HepG2 (cell line): ENCODE measurements at regions not wholly inside any gene's neighbourhood (a gene's known extent, or its start where the extent isn't known, plus 50 kb on each side); places are given as distances from the start of the nearest gene placed in this dataset.
"Not testable (repeated sequence)": the region's sequence is repeated elsewhere in the genome, so short reads cannot be mapped to it uniquely, and the experiment has no call there.

Experiments
- ATAC-seq: fragments of 200-7000 bp; cut with Tn5 transposase; 3 replicates; pipeline ENCODE4 v1.9.1; 2020; ENCODE audit warnings: mild to moderate bottlenecking, moderate library complexity
- BruUV-seq: library from RNA; stranded (reverse); fragments of 400-500 nt; replicated peaks from 2 replicates; lab custom pipeline; 2021; lab: Mats Ljungman, UMichigan
- CTCF ChIA-PET: fragments of 300-600 bp; formaldehyde crosslinking; extraction: SDS; loops from one replicate; lab custom pipeline; 2021; ENCODE audit warnings: low total read pairs, inconsistent platforms, low intra/inter-chr PET ratio; lab: Yijun Ruan, JAX
- POLR2A ChIA-PET: fragments of 350-600 bp; sonication (Branson Sonifier 250); formaldehyde crosslinking; loops from one replicate; lab custom pipeline; 2020; ENCODE audit warnings: antibody characterized with exemption, inconsistent platforms; lab: Yijun Ruan, JAX
- DNase-seq: peaks from one replicate; pipeline ENCODE4 v3.0.0-alpha.2; 2015; ENCODE audit warnings: low spot score
- FAIRE-seq: peaks from 3 replicates; lab custom pipeline; 2011; peaks lifted over from hg19 to GRCh38; lab: Jason Lieb, UNC
- H2AFZ ChIP-seq: one replicate; pipeline ENCODE4 v1.6.1; 2011; ENCODE audit warnings: low read length, inconsistent platforms
- H3K27ac ChIP-seq: fragments of 300-600 bp; 3 replicates; pipeline ENCODE4 v1.8.0; 2011; ENCODE audit warnings: mixed run types, mild to moderate bottlenecking, mixed read lengths, low read length, inconsistent platforms; ENCODE audit not compliant: insufficient read depth; ENCODE audit errors: extremely low read length
- H3K27me3 ChIP-seq, 2 experiments: fragments of 200-600 bp in 1 of 2; 2 replicates in 1 of 2; 3 replicates in 1 of 2; pipeline versions ENCODE4 v1.6.0 to v1.8.0; 2011; ENCODE audit warnings: low read length in 2 of 2, mild to moderate bottlenecking in 2 of 2, moderate library complexity in 2 of 2, inconsistent platforms in 1 of 2; ENCODE audit not compliant: insufficient read depth in 2 of 2, control insufficient read depth in 1 of 2
- H3K36me3 ChIP-seq, 2 experiments: fragments of 200-600 bp in 1 of 2; replicated peaks in 1 of 2; 2 replicates in 1 of 2; 3 replicates in 1 of 2; pipeline versions ENCODE4 v1.5.1 to v1.8.0; 2011; ENCODE audit warnings: low read length in 2 of 2, inconsistent platforms in 1 of 2; ENCODE audit not compliant: insufficient read depth in 2 of 2, control insufficient read depth in 1 of 2
- H3K4me1 ChIP-seq: 2 replicates; pipeline ENCODE4 v1.5.1; 2012; ENCODE audit warnings: low read length, inconsistent platforms; ENCODE audit not compliant: insufficient read depth
- H3K4me2 ChIP-seq: 2 replicates; pipeline ENCODE4 v1.6.0; 2011; ENCODE audit warnings: low read depth, low read length, inconsistent platforms
- H3K4me3 ChIP-seq, 3 experiments: fragments of 200-600 bp in 1 of 3; sonication (generic), shearing (Covaris generic) in 1 of 3; replicated peaks in 1 of 3; 2 replicates each; pipeline ENCODE4 v1.5.1; 2011 to 2016; ENCODE audit warnings: low read length in 3 of 3, inconsistent platforms in 2 of 3, low read depth in 2 of 3, mild to moderate bottlenecking in 2 of 3, control low read depth in 1 of 3, mixed read lengths in 1 of 3; ENCODE audit not compliant: insufficient read depth in 1 of 3
- H3K79me2 ChIP-seq: one replicate; pipeline ENCODE4 v1.6.1; 2011; ENCODE audit warnings: low read length, inconsistent platforms; ENCODE audit not compliant: insufficient read depth
- H3K9ac ChIP-seq: 2 replicates; pipeline ENCODE4 v1.6.0; 2011; ENCODE audit warnings: mild to moderate bottlenecking, low read depth, low read length, inconsistent platforms; ENCODE audit not compliant: insufficient read depth
- H3K9me3 ChIP-seq: 2 replicates; pipeline ENCODE4 v1.5.1; 2012; ENCODE audit warnings: mild to moderate bottlenecking, low read length
- H4K20me1 ChIP-seq: 2 replicates; pipeline ENCODE4 v1.6.0; 2011; ENCODE audit warnings: inconsistent platforms, mild to moderate bottlenecking, low read length, moderate library complexity; ENCODE audit not compliant: insufficient read depth
- ARNT ChIP-seq: fragments of 450-650 bp; IDR thresholded peaks from 2 replicates; pipeline ENCODE4 v1.6.1; 2017
- EED ChIP-seq: sonication (generic); formaldehyde crosslinking; IDR thresholded peaks from 2 replicates; pipeline ENCODE4 v1.5.0; 2020; ENCODE audit warnings: mild to moderate bottlenecking, missing genetic modification reagents
- FOXK2 ChIP-seq: fragments of 450-650 bp; IDR thresholded peaks from 2 replicates; pipeline ENCODE4 v1.6.1; 2016
- GABPB1 ChIP-seq: IDR thresholded peaks from 2 replicates; pipeline ENCODE4 v1.6.1; 2016; ENCODE audit warnings: mild to moderate bottlenecking, missing genetic modification reagents, moderate library complexity, missing compliant biosample characterization
- GZF1 ChIP-seq: sonication (generic); formaldehyde crosslinking; IDR thresholded peaks from 2 replicates; pipeline ENCODE4 v1.5.1; 2020; ENCODE audit warnings: mild to moderate bottlenecking, missing genetic modification reagents
- HNF4A ChIP-seq: sonication (generic); formaldehyde crosslinking; IDR thresholded peaks from 2 replicates; pipeline ENCODE4 v1.4.0; 2020; ENCODE audit warnings: missing genetic modification reagents
- HOXA9 ChIP-seq: sonication (generic); formaldehyde crosslinking; IDR thresholded peaks from 2 replicates; pipeline ENCODE4 v1.8.1; 2022; ENCODE audit warnings: missing genetic modification reagents, mild to moderate bottlenecking, moderate library complexity, borderline replicate concordance
- MEF2D ChIP-seq: sonication (generic); formaldehyde crosslinking; IDR thresholded peaks from 2 replicates; pipeline ENCODE4 v1.5.1; 2020; ENCODE audit warnings: mild to moderate bottlenecking, missing genetic modification reagents
- PCBP1 ChIP-seq: fragments of 200-400 bp; formaldehyde crosslinking; IDR thresholded peaks from 2 replicates; pipeline ENCODE4 v1.6.1; 2017; ENCODE audit warnings: mild to moderate bottlenecking, low read depth, low read length, borderline replicate concordance
- TGIF2 ChIP-seq: IDR thresholded peaks from 2 replicates; pipeline ENCODE4 v1.6.1; 2016; ENCODE audit warnings: control low read depth, missing compliant biosample characterization
- ZNF546 ChIP-seq: sonication (generic); formaldehyde crosslinking; conservative IDR thresholded peaks from 2 replicates; pipeline ENCODE4 v1.8.1; 2023; ENCODE audit warnings: mild to moderate bottlenecking, missing genetic modification reagents
- ZNF724P ChIP-seq: sonication (generic); formaldehyde crosslinking; IDR thresholded peaks from 2 replicates; pipeline ENCODE4 v1.8.0; 2022; ENCODE audit warnings: missing genetic modification reagents, borderline replicate concordance
- ZNF766 ChIP-seq: sonication (generic); formaldehyde crosslinking; IDR thresholded peaks from 2 replicates; pipeline ENCODE4 v1.5.0; 2020; ENCODE audit warnings: missing genetic modification reagents, borderline replicate concordance
- ZNF841 ChIP-seq: sonication (generic); formaldehyde crosslinking; IDR thresholded peaks from 2 replicates; pipeline ENCODE4 v1.8.1; 2023; ENCODE audit warnings: missing genetic modification reagents, borderline replicate concordance
- WGBS: methylation state at CpG from one replicate; pipeline ENCODE4 v1.1.6; 2017; ENCODE audit warnings: low lambda C conversion rate; 5-methylcytosine and 5-hydroxymethylcytosine counted together
- in situ Hi-C: cut with HindIII; loops from 2 replicates; pipeline ENCODE4 v1.10.0; 2017; ENCODE audit warnings: low pct_unique_long_range_greater_than_20kb; ENCODE audit not compliant: extremely low pct_ligation_motif_present
- intact Hi-C: fragments of 100-400 bp; cut with micrococcal nuclease; formaldehyde crosslinking; loops from one replicate; pipeline ENCODE4 v1.10.0; 2022; ENCODE audit not compliant: unreplicated experiment
- TF ChIP-seq, protein P1 (sequence below): sonication (generic); formaldehyde crosslinking; IDR thresholded peaks from 2 replicates; pipeline ENCODE4 v1.5.0; 2020; ENCODE audit warnings: missing genetic modification reagents, mild to moderate bottlenecking, borderline replicate concordance
- TF ChIP-seq, protein P2 (sequence below): sonication (generic); formaldehyde crosslinking; conservative IDR thresholded peaks from 2 replicates; pipeline ENCODE4 v1.8.1; 2023; ENCODE audit warnings: missing genetic modification reagents

DNA sequence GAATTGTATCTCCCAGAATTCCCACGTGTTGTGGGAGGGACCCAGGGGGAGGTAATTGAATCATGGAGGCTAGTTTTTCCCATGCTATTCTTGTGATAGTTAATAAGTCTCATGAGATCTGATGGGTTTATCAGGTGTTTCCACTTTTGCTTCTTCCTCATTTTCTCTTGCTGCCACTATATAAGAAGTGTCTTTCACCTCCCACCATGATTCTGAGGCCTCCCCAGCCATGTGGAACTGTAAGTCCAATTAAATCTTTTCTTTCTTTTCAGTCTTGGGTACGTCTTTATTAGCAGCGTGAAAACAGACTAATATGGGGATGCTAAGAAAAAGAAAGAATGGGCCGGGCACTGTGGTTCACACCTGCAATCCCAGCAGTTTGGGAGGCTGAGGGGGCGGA is 124.0 kb upstream of the SERBP1 start:
- H3K4me3 ChIP-seq, CTCF ChIA-PET, H3K9me3 ChIP-seq, BruUV-seq, H2AFZ ChIP-seq, H3K79me2 ChIP-seq, H3K27me3 ChIP-seq, in situ Hi-C loops, H3K9ac ChIP-seq, H4K20me1 ChIP-seq, POLR2A ChIA-PET, H3K27ac ChIP-seq, FAIRE-seq, H3K4me2 ChIP-seq, intact Hi-C loops, H3K36me3 ChIP-seq, DNase-seq, ATAC-seq: not testable (repeated sequence)
- 88% methylated on average over 5 of the region's 5 CpGs for WGBS
- H3K4me1 ChIP-seq = peaks cover 63% of the 10 kb centered on the region

DNA sequence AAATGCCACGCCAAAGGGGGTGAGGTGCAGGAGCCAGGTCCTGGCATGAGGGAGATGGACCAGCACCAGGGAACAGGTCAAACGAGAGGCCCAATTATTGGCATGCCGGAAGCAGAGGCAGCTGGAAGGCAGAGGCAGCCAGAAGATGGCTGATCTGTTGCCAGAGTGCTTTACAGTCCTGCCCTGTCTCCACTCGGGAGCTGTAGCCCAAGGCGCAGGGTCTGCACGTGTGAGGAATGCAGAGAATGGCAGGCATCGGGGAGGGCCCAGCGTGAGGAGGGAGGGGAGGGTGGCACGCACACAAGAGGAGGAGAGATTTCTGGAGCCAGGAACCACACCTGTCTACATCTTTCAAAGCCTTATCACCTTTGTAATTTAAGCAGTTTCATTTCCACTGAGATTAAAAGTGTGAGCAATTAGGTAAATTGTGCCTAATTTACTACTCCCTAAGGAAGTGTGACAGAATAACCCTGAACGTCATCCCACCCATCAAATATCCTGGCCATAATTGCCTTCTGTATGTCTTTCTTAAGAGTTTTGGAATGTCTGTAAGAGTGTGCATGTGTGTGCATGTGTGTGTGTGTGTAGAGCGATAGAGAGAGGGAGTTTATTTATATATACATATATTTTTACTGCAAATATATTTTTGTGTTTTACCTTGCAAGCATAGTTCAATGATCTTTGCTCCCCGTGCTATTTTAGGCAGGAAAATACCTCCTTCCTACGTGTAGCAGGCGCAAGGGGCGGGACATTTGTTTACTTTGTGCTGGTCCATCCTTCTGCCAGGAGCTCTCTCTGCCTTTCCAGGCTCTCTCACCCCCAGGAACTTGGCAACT is 125.5 kb upstream of the SERBP1 start:
- FAIRE-seq = no peak
- POLR2A ChIA-PET = interaction anchor here (1.2 kb wide), 1 partner anchor 21 kb away, joined by 3 read pairs; no protein-coding TSS in a partner anchor
- intact Hi-C loops = no loop called here
- TF ChIP-seq HNF4A (CRISPR knock-in tag) (peak; percentile 35; the same call in 1 of the 2 replicates), PCBP1 (no peak), ZNF724P (CRISPR knock-in tag) (no peak), MEF2D (peak; percentile 93), TGIF2 (no peak), ZNF546 (CRISPR knock-in tag) (no peak), ARNT (no peak), HOXA9 (CRISPR knock-in tag) (no peak), EED (CRISPR knock-in tag) (no peak), FOXK2 (no peak), GZF1 (CRISPR knock-in tag) (no peak), GABPB1 (CRISPR knock-in tag) (no peak), ZNF766 (CRISPR knock-in tag) (no peak), ZNF841 (CRISPR knock-in tag) (no peak)
- TF ChIP-seq, protein P1, sequence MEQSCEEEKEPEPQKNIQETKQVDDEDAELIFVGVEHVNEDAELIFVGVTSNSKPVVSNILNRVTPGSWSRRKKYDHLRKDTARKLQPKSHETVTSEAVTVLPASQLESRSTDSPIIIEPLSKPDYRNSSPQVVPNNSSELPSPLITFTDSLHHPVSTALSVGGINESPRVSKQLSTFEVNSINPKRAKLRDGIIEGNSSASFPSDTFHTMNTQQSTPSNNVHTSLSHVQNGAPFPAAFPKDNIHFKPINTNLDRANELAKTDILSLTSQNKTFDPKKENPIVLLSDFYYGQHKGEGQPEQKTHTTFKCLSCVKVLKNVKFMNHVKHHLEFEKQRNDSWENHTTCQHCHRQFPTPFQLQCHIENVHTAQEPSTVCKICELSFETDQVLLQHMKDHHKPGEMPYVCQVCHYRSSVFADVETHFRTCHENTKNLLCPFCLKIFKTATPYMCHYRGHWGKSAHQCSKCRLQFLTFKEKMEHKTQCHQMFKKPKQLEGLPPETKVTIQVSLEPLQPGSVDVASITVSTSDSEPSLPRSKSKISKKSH = no peak
- TF ChIP-seq, protein P2, sequence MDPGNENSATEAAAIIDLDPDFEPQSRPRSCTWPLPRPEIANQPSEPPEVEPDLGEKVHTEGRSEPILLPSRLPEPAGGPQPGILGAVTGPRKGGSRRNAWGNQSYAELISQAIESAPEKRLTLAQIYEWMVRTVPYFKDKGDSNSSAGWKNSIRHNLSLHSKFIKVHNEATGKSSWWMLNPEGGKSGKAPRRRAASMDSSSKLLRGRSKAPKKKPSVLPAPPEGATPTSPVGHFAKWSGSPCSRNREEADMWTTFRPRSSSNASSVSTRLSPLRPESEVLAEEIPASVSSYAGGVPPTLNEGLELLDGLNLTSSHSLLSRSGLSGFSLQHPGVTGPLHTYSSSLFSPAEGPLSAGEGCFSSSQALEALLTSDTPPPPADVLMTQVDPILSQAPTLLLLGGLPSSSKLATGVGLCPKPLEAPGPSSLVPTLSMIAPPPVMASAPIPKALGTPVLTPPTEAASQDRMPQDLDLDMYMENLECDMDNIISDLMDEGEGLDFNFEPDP (CRISPR knock-in tag) = no peak

More for the DNA sequence above, 125.5 kb upstream of the SERBP1 start:
- no TSS peak for BruUV-seq
- Histone ChIP-seq H3K27ac (no peak overlapping the region), H3K36me3 (no peaks in the 10 kb centered on the region), H3K4me1 (peaks cover 77% of the 10 kb centered on the region), H2AFZ (peak overlapping the region; percentile 48), H3K9ac (no peak overlapping the region), H4K20me1 (no peaks in the 10 kb centered on the region), H3K4me3 (peak overlapping the region in 1 of 3 experiments; percentile 53; a peak in 3 of 6 replicates), H3K79me2 (no peaks in the 10 kb centered on the region), H3K9me3 (no peaks in the 10 kb centered on the region), H3K4me2 (peak overlapping the region; percentile 54), H3K27me3 (peaks cover 0 to 6% of the 10 kb centered on the region in 2 experiments; a peak in 1 of 5 replicates)
- 6% methylated on average over 14 of the region's 15 CpGs for WGBS
- in situ Hi-C loops = no loop called here
- ATAC-seq (peak; percentile 13), DNase-seq (no peak)
- CTCF ChIA-PET = no interaction called here
